ENCODE measurements at regions not wholly inside any gene's neighbourhood (a gene's known extent, or its start where the extent isn't known, plus 50 kb on each side); places are given as distances from the start of the nearest gene placed in this dataset.

DNA sequence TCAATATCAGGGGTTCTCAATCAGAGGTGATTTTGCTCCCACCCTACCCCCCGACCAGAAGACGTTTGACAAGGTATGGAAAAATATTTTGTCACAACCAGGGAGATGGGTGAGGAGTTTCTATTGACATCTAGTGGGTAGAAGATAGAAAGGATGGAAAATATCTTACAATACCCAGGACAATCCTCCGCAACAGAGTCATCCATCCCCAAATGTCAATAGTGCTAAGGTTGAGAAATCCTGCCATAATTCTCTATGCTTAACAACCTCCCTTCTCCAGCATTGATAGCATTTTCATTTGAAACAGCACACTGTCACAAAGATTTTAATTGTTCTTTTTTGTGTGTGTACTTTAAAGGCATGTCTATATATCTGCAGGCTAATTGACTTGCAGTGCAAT, 890.5 kb downstream of the PDHA2 start:
- WGBS, 2 donors (ENCODE audit: low coverage in 1 of 2): 66 to 83% methylated on average over 3 of the region's 3 CpGs
- Histone ChIP-seq H3K4me1 (no peaks in the 10 kb centered on the region), H3K36me3 (no peaks in the 10 kb centered on the region), H3K27me3 (no peaks in the 10 kb centered on the region), H3K4me3 (no peak overlapping the region), H3K9me3 (no peaks in the 10 kb centered on the region), H3K27ac (no peak overlapping the region)
- intact Hi-C loops (cut with DNase I; ENCODE audit: low total_unique reads) (no loop called here), in situ Hi-C loops (cut with MboI; ENCODE audit: low pct_ligation_motif_present in 1 of 4, low pct_unique_long_range_greater_than_20kb in 1 of 4, low sequenced_read_pairs in 3 of 4) (no loop called here)
- TF ChIP-seq EP300 (IDR thresholded peaks at IDR 0.05; ENCODE audit: low read depth) (no peak), POLR2A (IDR thresholded peaks at IDR 0.05) (no peak), POLR2AphosphoS5 (IDR thresholded peaks at IDR 0.05) (no peak)
- TF ChIP-seq, protein P1, sequence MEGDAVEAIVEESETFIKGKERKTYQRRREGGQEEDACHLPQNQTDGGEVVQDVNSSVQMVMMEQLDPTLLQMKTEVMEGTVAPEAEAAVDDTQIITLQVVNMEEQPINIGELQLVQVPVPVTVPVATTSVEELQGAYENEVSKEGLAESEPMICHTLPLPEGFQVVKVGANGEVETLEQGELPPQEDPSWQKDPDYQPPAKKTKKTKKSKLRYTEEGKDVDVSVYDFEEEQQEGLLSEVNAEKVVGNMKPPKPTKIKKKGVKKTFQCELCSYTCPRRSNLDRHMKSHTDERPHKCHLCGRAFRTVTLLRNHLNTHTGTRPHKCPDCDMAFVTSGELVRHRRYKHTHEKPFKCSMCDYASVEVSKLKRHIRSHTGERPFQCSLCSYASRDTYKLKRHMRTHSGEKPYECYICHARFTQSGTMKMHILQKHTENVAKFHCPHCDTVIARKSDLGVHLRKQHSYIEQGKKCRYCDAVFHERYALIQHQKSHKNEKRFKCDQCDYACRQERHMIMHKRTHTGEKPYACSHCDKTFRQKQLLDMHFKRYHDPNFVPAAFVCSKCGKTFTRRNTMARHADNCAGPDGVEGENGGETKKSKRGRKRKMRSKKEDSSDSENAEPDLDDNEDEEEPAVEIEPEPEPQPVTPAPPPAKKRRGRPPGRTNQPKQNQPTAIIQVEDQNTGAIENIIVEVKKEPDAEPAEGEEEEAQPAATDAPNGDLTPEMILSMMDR (IDR thresholded peaks at IDR 0.05): no peak
- no peak for DNase-seq

GRCh38 chr4:96736352-96736889, 896.5 kb downstream of the PDHA2 start:
- Histone ChIP-seq H3K4me3 (no peak overlapping the region), H3K9me3 (no peaks in the 10 kb centered on the region), H3K4me1 (no peaks in the 10 kb centered on the region), H3K27ac (no peak overlapping the region), H3K36me3 (no peaks in the 10 kb centered on the region), H3K27me3 (no peaks in the 10 kb centered on the region)
- TF ChIP-seq EP300 (IDR thresholded peaks at IDR 0.05; ENCODE audit: low read depth) (no peak), POLR2A (IDR thresholded peaks at IDR 0.05) (no peak), POLR2AphosphoS5 (IDR thresholded peaks at IDR 0.05) (no peak)
- TF ChIP-seq, protein P1 (IDR thresholded peaks at IDR 0.05): no peak
- 76 to 100% methylated on average over 2 of the region's 2 CpGs for WGBS, 2 donors (ENCODE audit: low coverage in 1 of 2)
- in situ Hi-C loops (cut with MboI; ENCODE audit: low pct_ligation_motif_present in 1 of 4, low pct_unique_long_range_greater_than_20kb in 1 of 4, low sequenced_read_pairs in 3 of 4): no loop called here
- intact Hi-C loops (cut with DNase I; ENCODE audit: low total_unique reads): no loop called here
- no peak for DNase-seq

- no peak overlapping the region for H3K4me3 ChIP-seq
- H3K9me3 ChIP-seq: peaks cover 4 to 5% of the 10 kb centered on the region in 2 donors
- H3K4me1 ChIP-seq: no peaks in the 10 kb centered on the region
- no peak for DNase-seq
- in situ Hi-C loops (cut with MboI; ENCODE audit: low pct_ligation_motif_present in 1 of 4, low pct_unique_long_range_greater_than_20kb in 1 of 4, low sequenced_read_pairs in 3 of 4) (no loop called here), intact Hi-C loops (cut with DNase I; ENCODE audit: low total_unique reads) (no loop called here)
- H3K36me3 ChIP-seq: no peaks in the 10 kb centered on the region
- H3K27me3 ChIP-seq: no peaks in the 10 kb centered on the region
- TF ChIP-seq POLR2AphosphoS5 (IDR thresholded peaks at IDR 0.05): no peak
- TF ChIP-seq, protein P1 (IDR thresholded peaks at IDR 0.05): no peak
- TF ChIP-seq EP300 (IDR thresholded peaks at IDR 0.05; ENCODE audit: low read depth): no peak
- TF ChIP-seq POLR2A (IDR thresholded peaks at IDR 0.05): no peak
- H3K27ac ChIP-seq: no peak overlapping the region
Measured at GRCh38 chr4:96739101-96739500, 899.2 kb downstream of the PDHA2 start.

- no peak for DNase-seq
- WGBS, 2 donors (ENCODE audit: low coverage in 1 of 2): 87 to 91% methylated on average over 6 to 24 of the region's 24 CpGs
- intact Hi-C loops (cut with DNase I; ENCODE audit: low total_unique reads): no loop called here
- no peak overlapping the region for H3K4me3 ChIP-seq
- in situ Hi-C loops (cut with MboI; ENCODE audit: low pct_ligation_motif_present in 1 of 4, low pct_unique_long_range_greater_than_20kb in 1 of 4, low sequenced_read_pairs in 3 of 4): no loop called here
- peaks cover 4 to 5% of the 10 kb centered on the region in 2 donors for H3K9me3 ChIP-seq
- TF ChIP-seq POLR2A (IDR thresholded peaks at IDR 0.05) (no peak), EP300 (IDR thresholded peaks at IDR 0.05; ENCODE audit: low read depth) (no peak), POLR2AphosphoS5 (IDR thresholded peaks at IDR 0.05) (no peak)
- TF ChIP-seq, protein P1 (IDR thresholded peaks at IDR 0.05): no peak
- H3K36me3 ChIP-seq: no peaks in the 10 kb centered on the region
- no peak overlapping the region for H3K27ac ChIP-seq
- no peaks in the 10 kb centered on the region for H3K4me1 ChIP-seq
- H3K27me3 ChIP-seq: no peaks in the 10 kb centered on the region
Measured at GRCh38 chr4:96742332-96743014, 902.6 kb downstream of the PDHA2 start.

All from transverse colon (tissue), 4 donors.